Fibroblast of peridontal ligament (primary cell): ENCODE measurements at regions not wholly inside any gene's neighbourhood (a gene's known extent, or its start where the extent isn't known, plus 50 kb on each side); places are given as distances from the start of the nearest gene placed in this dataset.
"Not testable (repeated sequence)": the region's sequence is repeated elsewhere in the genome, so short reads cannot be mapped to it uniquely, and the experiment has no call there.

Experiments used
- DNase-seq: peaks from one replicate; pipeline ENCODE4 v3.0.0-alpha.2; 2010; ENCODE audit errors: extremely low read depth

GRCh38 chr11:115967203-115967602 lies 463.0 kb upstream of the CADM1 start:
- DNase-seq, result not testable (repeated sequence)

GRCh38 chr11:115965767-115966504 lies 461.7 kb upstream of the CADM1 start:
- no peak for DNase-seq

- no peak for DNase-seq
These were observed 459.9 kb upstream of the CADM1 start for GRCh38 chr11:115964091-115964490.

- no peak for DNase-seq
These were observed 458.9 kb upstream of the CADM1 start for GRCh38 chr11:115963156-115963555.

- DNase-seq, result no peak
These were observed 457.2 kb upstream of the CADM1 start for GRCh38 chr11:115961159-115962003.

GRCh38 chr11:115959081-115959486 lies 454.9 kb upstream of the CADM1 start:
- DNase-seq, result no peak

GRCh38 chr11:115958089-115959000 lies 454.1 kb upstream of the CADM1 start:
- no peak for DNase-seq

- DNase-seq, result no peak
These were observed 451.6 kb upstream of the CADM1 start for GRCh38 chr11:115955803-115956202.

- DNase-seq, result no peak
These were observed 446.4 kb upstream of the CADM1 start for GRCh38 chr11:115950660-115951059.

GRCh38 chr11:115944596-115944995 lies 440.4 kb upstream of the CADM1 start:
- no peak for DNase-seq

GRCh38 chr11:115942011-115942410 lies 437.8 kb upstream of the CADM1 start:
- DNase-seq, result no peak

GRCh38 chr11:115941481-115941993 lies 437.3 kb upstream of the CADM1 start:
- DNase-seq, result peak; percentile 35

- no peak for DNase-seq
These were observed 436.8 kb upstream of the CADM1 start for GRCh38 chr11:115941044-115941443.

GRCh38 chr11:115939731-115940421 lies 435.7 kb upstream of the CADM1 start:
- no peak for DNase-seq

GRCh38 chr11:115939104-115939730 lies 435.0 kb upstream of the CADM1 start:
- no peak for DNase-seq

GRCh38 chr11:115933564-115933963 lies 429.3 kb upstream of the CADM1 start:
- no peak for DNase-seq

GRCh38 chr11:115931548-115932083 lies 427.4 kb upstream of the CADM1 start:
- no peak for DNase-seq

GRCh38 chr11:115930886-115931547 lies 426.8 kb upstream of the CADM1 start:
- no peak for DNase-seq

- DNase-seq, result no peak
These were observed 426.1 kb upstream of the CADM1 start for GRCh38 chr11:115930291-115930690.

- no peak for DNase-seq
These were observed 425.5 kb upstream of the CADM1 start for GRCh38 chr11:115929618-115930129.
